Astrocyte of the cerebellum (primary cell): ENCODE measurements at regions not wholly inside any gene's neighbourhood (a gene's known extent, or its start where the extent isn't known, plus 50 kb on each side); places are given as distances from the start of the nearest gene placed in this dataset.

Source experiments
- DNase-seq: peaks from one replicate; pipeline ENCODE4 v3.0.0-alpha.2; 2011; ENCODE audit warnings: low read depth
- H3K4me3 ChIP-seq: 2 replicates; pipeline ENCODE4 v1.5.1; 2011; ENCODE audit warnings: mild to moderate bottlenecking, low read depth, low read length, moderate library complexity
- CTCF ChIP-seq: IDR thresholded peaks from 2 replicates; pipeline ENCODE4 v1.5.1; 2012; ENCODE audit warnings: low read length, low read depth, moderate library complexity, mild to moderate bottlenecking; ENCODE audit errors: missing control alignments
- in situ Hi-C: cut with HindIII; loops from 2 replicates; pipeline ENCODE4 v1.10.0; 2017; ENCODE audit warnings: low sequenced_read_pairs

GRCh38 chr6:4565301-4566250 is 210.6 kb upstream of the CDYL start:
- in situ Hi-C loops: no loop called here
- DNase-seq: no peak

GRCh38 chr6:4564801-4565271 is 211.4 kb upstream of the CDYL start:
- DNase-seq: no peak
- H3K4me3 ChIP-seq: no peak overlapping the region
- TF ChIP-seq CTCF: no peak
- in situ Hi-C loops: no loop called here

More at GRCh38 chr6:4565301-4566250, 210.6 kb upstream of the CDYL start:
- no peak overlapping the region for H3K4me3 ChIP-seq
- no peak for TF ChIP-seq CTCF

- TF ChIP-seq CTCF: no peak
- no peak overlapping the region for H3K4me3 ChIP-seq
- in situ Hi-C loops: no loop called here
- no peak for DNase-seq
Measured at GRCh38 chr6:4563877-4564276, 212.3 kb upstream of the CDYL start.

- no peak overlapping the region for H3K4me3 ChIP-seq
- no peak for DNase-seq
- no peak for TF ChIP-seq CTCF
- in situ Hi-C loops: no loop called here
Measured at GRCh38 chr6:4563156-4563555, 213.0 kb upstream of the CDYL start.

GRCh38 chr6:4561773-4562400 is 214.3 kb upstream of the CDYL start:
- no peak overlapping the region for H3K4me3 ChIP-seq
- DNase-seq: no peak
- in situ Hi-C loops: no loop called here
- TF ChIP-seq CTCF: no peak

- no peak for DNase-seq
- no peak overlapping the region for H3K4me3 ChIP-seq
- TF ChIP-seq CTCF: no peak
- in situ Hi-C loops: no loop called here
Measured at GRCh38 chr6:4561078-4561435, 215.1 kb upstream of the CDYL start.
